HepG2 (cell line): ENCODE measurements at regions not wholly inside any gene's neighbourhood (a gene's known extent, or its start where the extent isn't known, plus 50 kb on each side); places are given as distances from the start of the nearest gene placed in this dataset.

Experiments
- ATAC-seq: fragments of 200-7000 bp; cut with Tn5 transposase; 3 replicates; pipeline ENCODE4 v1.9.1; 2020; ENCODE audit warnings: mild to moderate bottlenecking, moderate library complexity
- BruUV-seq: library from RNA; stranded (reverse); fragments of 400-500 nt; replicated peaks from 2 replicates; lab custom pipeline; 2021; lab: Mats Ljungman, UMichigan
- CTCF ChIA-PET: fragments of 300-600 bp; formaldehyde crosslinking; extraction: SDS; loops from one replicate; lab custom pipeline; 2021; ENCODE audit warnings: low total read pairs, inconsistent platforms, low intra/inter-chr PET ratio; lab: Yijun Ruan, JAX
- POLR2A ChIA-PET: fragments of 350-600 bp; sonication (Branson Sonifier 250); formaldehyde crosslinking; loops from one replicate; lab custom pipeline; 2020; ENCODE audit warnings: antibody characterized with exemption, inconsistent platforms; lab: Yijun Ruan, JAX
- DNase-seq: peaks from one replicate; pipeline ENCODE4 v3.0.0-alpha.2; 2015; ENCODE audit warnings: low spot score
- FAIRE-seq: peaks from 3 replicates; lab custom pipeline; 2011; peaks lifted over from hg19 to GRCh38; lab: Jason Lieb, UNC
- H2AFZ ChIP-seq: one replicate; pipeline ENCODE4 v1.6.1; 2011; ENCODE audit warnings: low read length, inconsistent platforms
- H3K27ac ChIP-seq: fragments of 300-600 bp; 3 replicates; pipeline ENCODE4 v1.8.0; 2011; ENCODE audit warnings: mixed run types, mild to moderate bottlenecking, mixed read lengths, low read length, inconsistent platforms; ENCODE audit not compliant: insufficient read depth; ENCODE audit errors: extremely low read length
- H3K27me3 ChIP-seq, 2 experiments: fragments of 200-600 bp in 1 of 2; 2 replicates in 1 of 2; 3 replicates in 1 of 2; pipeline versions ENCODE4 v1.6.0 to v1.8.0; 2011; ENCODE audit warnings: low read length in 2 of 2, mild to moderate bottlenecking in 2 of 2, moderate library complexity in 2 of 2, inconsistent platforms in 1 of 2; ENCODE audit not compliant: insufficient read depth in 2 of 2, control insufficient read depth in 1 of 2
- H3K36me3 ChIP-seq, 2 experiments: fragments of 200-600 bp in 1 of 2; replicated peaks in 1 of 2; 2 replicates in 1 of 2; 3 replicates in 1 of 2; pipeline versions ENCODE4 v1.5.1 to v1.8.0; 2011; ENCODE audit warnings: low read length in 2 of 2, inconsistent platforms in 1 of 2; ENCODE audit not compliant: insufficient read depth in 2 of 2, control insufficient read depth in 1 of 2
- H3K4me1 ChIP-seq: 2 replicates; pipeline ENCODE4 v1.5.1; 2012; ENCODE audit warnings: low read length, inconsistent platforms; ENCODE audit not compliant: insufficient read depth
- H3K4me2 ChIP-seq: 2 replicates; pipeline ENCODE4 v1.6.0; 2011; ENCODE audit warnings: low read depth, low read length, inconsistent platforms
- H3K4me3 ChIP-seq, 3 experiments: fragments of 200-600 bp in 1 of 3; sonication (generic), shearing (Covaris generic) in 1 of 3; replicated peaks in 1 of 3; 2 replicates each; pipeline ENCODE4 v1.5.1; 2011 to 2016; ENCODE audit warnings: low read length in 3 of 3, inconsistent platforms in 2 of 3, low read depth in 2 of 3, mild to moderate bottlenecking in 2 of 3, control low read depth in 1 of 3, mixed read lengths in 1 of 3; ENCODE audit not compliant: insufficient read depth in 1 of 3
- H3K79me2 ChIP-seq: one replicate; pipeline ENCODE4 v1.6.1; 2011; ENCODE audit warnings: low read length, inconsistent platforms; ENCODE audit not compliant: insufficient read depth
- H3K9ac ChIP-seq: 2 replicates; pipeline ENCODE4 v1.6.0; 2011; ENCODE audit warnings: mild to moderate bottlenecking, low read depth, low read length, inconsistent platforms; ENCODE audit not compliant: insufficient read depth
- H3K9me3 ChIP-seq: 2 replicates; pipeline ENCODE4 v1.5.1; 2012; ENCODE audit warnings: mild to moderate bottlenecking, low read length
- H4K20me1 ChIP-seq: 2 replicates; pipeline ENCODE4 v1.6.0; 2011; ENCODE audit warnings: inconsistent platforms, mild to moderate bottlenecking, low read length, moderate library complexity; ENCODE audit not compliant: insufficient read depth
- ARID4A ChIP-seq: sonication (generic); formaldehyde crosslinking; IDR thresholded peaks from 2 replicates; pipeline ENCODE4 v1.5.0; 2020; ENCODE audit warnings: mild to moderate bottlenecking, missing genetic modification reagents, borderline replicate concordance
- ATAD3A ChIP-seq: sonication (generic); formaldehyde crosslinking; IDR thresholded peaks from 2 replicates; pipeline ENCODE4 v1.4.0; 2020; ENCODE audit warnings: missing genetic modification reagents
- EZH2 ChIP-seq: conservative IDR thresholded peaks from 2 replicates; pipeline ENCODE4 v1.6.1; 2012; ENCODE audit warnings: mild to moderate bottlenecking, low read depth, low read length, moderate library complexity
- GATAD2A ChIP-seq: IDR thresholded peaks from 2 replicates; pipeline ENCODE4 v1.6.1; 2016
- GTF2F1 ChIP-seq: fragments of 150-350 bp; IDR thresholded peaks from 2 replicates; pipeline ENCODE4 v1.6.1; 2014; ENCODE audit warnings: low read length
- JARID2 ChIP-seq: sonication (generic); formaldehyde crosslinking; IDR thresholded peaks from 2 replicates; pipeline ENCODE4 v1.8.1; 2023; ENCODE audit warnings: missing genetic modification reagents, inconsistent platforms; ENCODE audit not compliant: insufficient replicate concordance
- JUN ChIP-seq: sonication (generic); formaldehyde crosslinking; IDR thresholded peaks from 2 replicates; pipeline ENCODE4 v1.4.0; 2020; ENCODE audit warnings: mild to moderate bottlenecking, missing genetic modification reagents
- KDM6A ChIP-seq: IDR thresholded peaks from 2 replicates; pipeline ENCODE4 v1.6.1; 2016; ENCODE audit warnings: low read depth
- ZC3H13 ChIP-seq: sonication (generic); formaldehyde crosslinking; IDR thresholded peaks from 2 replicates; pipeline ENCODE4 v1.8.1; 2023; ENCODE audit warnings: mild to moderate bottlenecking, missing genetic modification reagents, moderate library complexity
- ZNF350 ChIP-seq: sonication (generic); formaldehyde crosslinking; IDR thresholded peaks from 2 replicates; pipeline ENCODE4 v1.4.0; 2020; ENCODE audit warnings: mild to moderate bottlenecking, low read depth, missing genetic modification reagents, borderline replicate concordance
- ZNF567 ChIP-seq: sonication (generic); formaldehyde crosslinking; IDR thresholded peaks from 2 replicates; pipeline ENCODE4 v1.8.1; 2023; ENCODE audit warnings: mild to moderate bottlenecking, missing genetic modification reagents, borderline replicate concordance
- ZNF589 ChIP-seq: sonication (generic); formaldehyde crosslinking; conservative IDR thresholded peaks from 2 replicates; pipeline ENCODE4 v1.8.0; 2022; ENCODE audit warnings: mild to moderate bottlenecking, moderate library complexity, missing genetic modification reagents
- WGBS: methylation state at CpG from one replicate; pipeline ENCODE4 v1.1.6; 2017; ENCODE audit warnings: low lambda C conversion rate; 5-methylcytosine and 5-hydroxymethylcytosine counted together
- in situ Hi-C: cut with HindIII; loops from 2 replicates; pipeline ENCODE4 v1.10.0; 2017; ENCODE audit warnings: low pct_unique_long_range_greater_than_20kb; ENCODE audit not compliant: extremely low pct_ligation_motif_present
- intact Hi-C: fragments of 100-400 bp; cut with micrococcal nuclease; formaldehyde crosslinking; loops from one replicate; pipeline ENCODE4 v1.10.0; 2022; ENCODE audit not compliant: unreplicated experiment
- TF ChIP-seq, protein P1 (sequence below): sonication (generic); formaldehyde crosslinking; IDR thresholded peaks from 2 replicates; pipeline ENCODE4 v1.9.0; 2022; ENCODE audit warnings: missing genetic modification reagents, mild to moderate bottlenecking, borderline replicate concordance

DNA sequence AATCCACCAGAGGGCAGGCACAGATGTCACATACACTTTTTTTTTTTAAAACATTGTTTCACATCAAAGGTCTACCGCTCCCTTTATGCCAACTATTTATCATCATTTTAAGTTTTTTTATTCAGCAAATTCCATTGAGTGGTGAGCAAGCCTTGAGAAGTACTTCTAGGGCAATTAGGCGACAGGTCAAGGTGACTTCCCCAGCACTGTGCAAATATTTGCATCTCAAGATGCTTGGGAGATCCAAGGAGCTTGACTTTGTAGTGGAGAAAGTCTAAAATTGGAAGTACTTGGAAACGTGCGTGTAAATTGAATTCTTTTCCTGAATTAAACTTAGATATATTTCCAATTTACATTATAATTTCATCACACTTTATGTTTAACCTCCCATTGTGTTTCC is 211.1 kb downstream of the ICE1 start (continued):
- TF ChIP-seq EZH2 (no peak), ARID4A (CRISPR knock-in tag) (no peak)

DNA sequence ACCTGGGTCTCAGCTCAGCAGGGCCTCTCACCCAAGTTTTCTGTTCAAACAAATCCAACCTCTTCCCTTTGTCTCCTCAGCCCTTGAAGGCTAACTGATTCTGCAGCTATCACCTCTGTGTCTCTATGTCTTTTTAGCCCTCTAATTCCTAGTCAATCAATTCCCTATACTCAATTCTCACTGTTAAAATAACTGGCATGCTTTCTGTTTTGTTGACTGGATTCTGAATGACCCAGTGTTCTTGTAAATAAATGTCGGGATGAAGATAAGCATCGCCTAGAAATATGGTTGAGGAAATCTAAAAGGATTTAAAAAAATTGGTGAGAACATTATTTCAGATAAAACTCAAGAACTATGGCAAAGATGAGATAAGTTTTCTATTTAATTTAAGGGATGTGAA is 210.2 kb downstream of the ICE1 start:
- no TSS peak for BruUV-seq
- Histone ChIP-seq H4K20me1 (no peaks in the 10 kb centered on the region), H2AFZ (no peak overlapping the region), H3K36me3 (no peaks in the 10 kb centered on the region), H3K27me3 (peaks cover 0 to 17% of the 10 kb centered on the region in 2 experiments; a peak in 2 of 5 replicates), H3K4me1 (no peaks in the 10 kb centered on the region), H3K4me3 (no peak overlapping the region), H3K79me2 (no peaks in the 10 kb centered on the region), H3K27ac (no peak overlapping the region), H3K9ac (no peak overlapping the region), H3K9me3 (no peaks in the 10 kb centered on the region), H3K4me2 (no peak overlapping the region)
- TF ChIP-seq KDM6A (no peak), ZC3H13 (CRISPR knock-in tag) (no peak), ATAD3A (CRISPR knock-in tag) (no peak), JUN (CRISPR knock-in tag) (no peak), ZNF350 (no peak), ZNF589 (no peak), GATAD2A (CRISPR knock-in tag) (no peak), JARID2 (no peak), ZNF567 (no peak), GTF2F1 (no peak)
- TF ChIP-seq, protein P1, sequence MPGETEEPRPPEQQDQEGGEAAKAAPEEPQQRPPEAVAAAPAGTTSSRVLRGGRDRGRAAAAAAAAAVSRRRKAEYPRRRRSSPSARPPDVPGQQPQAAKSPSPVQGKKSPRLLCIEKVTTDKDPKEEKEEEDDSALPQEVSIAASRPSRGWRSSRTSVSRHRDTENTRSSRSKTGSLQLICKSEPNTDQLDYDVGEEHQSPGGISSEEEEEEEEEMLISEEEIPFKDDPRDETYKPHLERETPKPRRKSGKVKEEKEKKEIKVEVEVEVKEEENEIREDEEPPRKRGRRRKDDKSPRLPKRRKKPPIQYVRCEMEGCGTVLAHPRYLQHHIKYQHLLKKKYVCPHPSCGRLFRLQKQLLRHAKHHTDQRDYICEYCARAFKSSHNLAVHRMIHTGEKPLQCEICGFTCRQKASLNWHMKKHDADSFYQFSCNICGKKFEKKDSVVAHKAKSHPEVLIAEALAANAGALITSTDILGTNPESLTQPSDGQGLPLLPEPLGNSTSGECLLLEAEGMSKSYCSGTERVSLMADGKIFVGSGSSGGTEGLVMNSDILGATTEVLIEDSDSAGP (CRISPR knock-in tag) = no peak
- WGBS = 0% methylated on average over 2 of the region's 2 CpGs
- ATAC-seq (no peak), FAIRE-seq (no peak), DNase-seq (no peak)
- in situ Hi-C loops (no loop called here), intact Hi-C loops (no loop called here)
- ChIA-PET CTCF (no interaction called here), POLR2A (no interaction called here)
